ENCODE measurements at regions not wholly inside any gene's neighbourhood (a gene's known extent, or its start where the extent isn't known, plus 50 kb on each side); places are given as distances from the start of the nearest gene placed in this dataset.

DNA sequence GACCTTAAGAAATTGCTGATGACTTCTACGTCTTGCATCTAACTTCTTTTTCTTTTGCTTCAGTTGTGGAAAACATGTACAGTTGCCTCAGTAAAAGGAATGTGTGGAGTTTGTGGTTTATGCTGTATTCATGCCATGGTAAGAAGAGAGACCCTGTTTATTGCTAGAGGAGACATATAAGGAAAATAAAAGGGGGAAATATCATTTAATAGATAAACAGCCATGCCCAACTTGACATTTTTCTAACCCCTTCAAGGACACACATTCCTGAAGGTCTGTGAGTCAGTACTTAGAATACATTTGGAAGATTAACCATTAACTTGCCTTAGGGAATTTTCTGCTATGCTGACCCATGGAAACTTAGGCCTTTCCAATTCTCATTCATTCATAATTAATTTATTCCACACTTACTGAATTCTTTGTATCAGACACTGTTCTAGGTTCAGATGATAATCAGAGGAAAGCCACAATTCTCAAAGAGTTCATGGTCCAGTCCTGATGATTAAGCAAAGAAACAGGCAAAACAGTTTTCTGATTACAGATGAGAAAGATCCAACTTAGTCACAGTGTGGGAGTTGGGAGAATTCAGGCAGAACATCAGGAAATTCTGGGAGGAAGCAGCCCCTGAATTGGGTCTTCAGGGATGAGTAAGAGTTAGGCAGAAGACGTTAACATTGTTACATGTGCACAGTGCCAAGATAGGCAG is 329.8 kb upstream of the RASGRP1 start:
- DNase-seq: no peak

DNA sequence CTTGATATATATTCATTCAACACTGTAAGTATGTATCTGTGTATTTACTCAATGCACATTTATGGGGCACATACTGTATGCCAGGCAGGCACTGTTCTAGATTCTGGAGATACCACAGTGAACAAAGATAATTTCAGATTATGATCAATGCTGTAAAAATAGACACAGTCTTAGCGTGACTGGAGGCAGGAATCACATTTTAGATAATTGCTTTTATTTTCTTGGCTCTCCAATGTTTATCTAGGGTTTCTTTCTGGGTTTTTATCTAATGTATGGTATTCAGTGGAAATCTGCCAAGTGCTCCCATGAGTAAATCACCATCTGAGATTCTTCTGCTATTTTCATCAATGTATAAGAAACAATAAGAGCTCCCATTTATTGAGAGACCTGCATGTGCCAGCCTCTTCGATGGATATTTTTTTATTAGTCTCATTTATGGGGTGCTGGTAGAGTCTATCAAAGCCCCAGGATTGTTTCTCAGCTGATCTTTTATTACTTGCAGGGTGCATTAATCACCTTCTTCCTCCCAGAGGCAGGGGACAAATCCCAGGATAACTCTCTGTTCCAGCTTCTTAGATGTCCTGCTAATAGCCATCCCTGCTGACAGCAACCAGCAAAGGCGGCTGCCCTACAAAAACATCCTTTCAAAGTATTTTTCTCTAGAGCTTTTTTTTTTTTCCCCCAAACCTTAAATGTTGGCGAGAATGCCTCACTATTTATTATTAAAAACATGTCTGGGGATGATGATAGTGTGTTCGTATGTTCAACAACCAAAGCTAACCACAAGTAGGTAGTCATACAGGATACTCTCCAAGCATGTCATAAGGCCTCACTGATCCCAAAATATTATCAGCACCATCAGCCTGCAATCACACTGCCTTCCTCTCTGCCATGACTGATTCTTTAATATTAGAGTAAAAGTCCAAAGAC is 331.0 kb upstream of the RASGRP1 start:
- no peak for DNase-seq

DNA sequence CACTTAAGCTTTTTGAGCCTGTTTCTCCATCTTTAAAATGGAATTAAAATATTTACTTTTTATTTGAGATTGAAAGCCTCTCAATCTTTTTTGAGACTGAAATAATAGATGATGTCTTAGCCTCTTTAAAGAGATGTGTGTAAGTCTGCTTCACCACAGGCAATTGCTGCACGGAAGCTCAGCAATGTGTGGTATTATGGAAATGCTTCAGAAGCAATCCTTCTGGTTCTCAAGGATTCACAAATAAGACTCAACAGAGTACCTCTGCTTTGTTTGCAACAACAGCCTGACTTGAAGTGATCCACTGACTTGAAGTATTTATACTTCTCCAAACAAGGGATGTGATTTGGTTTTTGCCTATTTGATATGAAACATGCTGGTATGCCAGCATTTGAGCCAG is 332.0 kb upstream of the RASGRP1 start:
- DNase-seq: no peak

DNA sequence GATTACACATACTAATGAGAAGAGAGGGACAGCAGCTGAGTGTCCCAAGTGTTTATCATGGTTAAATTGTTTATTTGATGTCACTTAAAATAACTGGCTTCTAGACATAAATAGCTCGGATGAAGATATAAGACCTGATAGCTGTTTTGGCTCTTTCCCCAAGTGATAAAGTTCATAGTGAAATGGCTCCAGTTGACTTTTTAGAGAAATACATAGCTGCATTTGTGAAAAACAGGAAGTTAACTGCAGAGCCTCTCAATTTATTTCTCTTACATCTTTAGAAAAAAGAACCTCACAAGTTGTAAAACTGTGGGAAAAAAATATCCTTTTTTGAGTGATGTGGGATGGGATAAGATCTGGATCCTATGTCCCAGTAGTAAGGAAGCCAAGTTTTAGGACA is 332.9 kb upstream of the RASGRP1 start:
- DNase-seq: no peak

- no peak for DNase-seq
Measured at GRCh38 chr15:38898236-38898635, 333.6 kb upstream of the RASGRP1 start.

- DNase-seq: no peak
Measured at GRCh38 chr15:38899300-38899699, 334.7 kb upstream of the RASGRP1 start.

- no peak for DNase-seq
Measured at GRCh38 chr15:38904298-38904697, 339.7 kb upstream of the RASGRP1 start.

DNA sequence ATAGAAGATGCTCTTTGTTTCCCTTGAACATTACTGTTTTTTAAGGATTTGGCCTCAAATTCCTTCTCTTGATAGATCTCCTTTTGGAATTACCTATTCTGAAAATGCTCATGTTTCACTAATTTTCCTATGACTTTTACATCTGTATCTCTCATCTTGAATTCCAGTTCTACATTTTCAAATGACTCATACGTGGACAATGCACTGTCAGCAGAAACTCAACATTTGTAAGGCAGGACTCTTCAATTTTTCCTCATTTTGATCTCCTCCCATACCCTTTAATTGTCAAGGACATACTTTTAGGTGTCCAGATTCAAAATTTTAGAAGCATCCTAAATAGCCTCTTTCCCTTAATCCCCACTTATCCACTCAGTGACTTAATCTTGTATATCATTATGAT is 341.0 kb upstream of the RASGRP1 start:
- no peak for DNase-seq

- no peak for DNase-seq
Measured at GRCh38 chr15:38920966-38921365, 356.4 kb upstream of the RASGRP1 start.

DNA sequence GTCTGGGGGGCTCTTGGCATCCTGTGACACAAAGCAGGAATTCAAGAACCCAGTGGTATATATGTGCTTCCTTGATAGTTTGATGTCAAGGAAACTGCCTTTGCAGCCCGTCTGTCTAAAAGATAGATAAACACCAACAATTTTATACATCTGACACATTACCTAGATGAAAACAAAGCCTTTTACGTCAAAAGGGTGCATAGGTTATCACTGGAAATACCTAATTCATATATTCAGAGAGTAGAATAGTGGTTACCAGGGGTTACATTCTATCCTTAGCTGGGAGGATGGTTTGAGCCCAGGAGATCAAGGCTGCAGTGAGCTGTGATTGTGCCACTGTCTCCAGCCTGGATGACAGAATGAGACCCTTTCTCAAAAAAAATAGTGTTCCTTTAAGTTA is 356.9 kb upstream of the RASGRP1 start:
- DNase-seq: no peak

DNA sequence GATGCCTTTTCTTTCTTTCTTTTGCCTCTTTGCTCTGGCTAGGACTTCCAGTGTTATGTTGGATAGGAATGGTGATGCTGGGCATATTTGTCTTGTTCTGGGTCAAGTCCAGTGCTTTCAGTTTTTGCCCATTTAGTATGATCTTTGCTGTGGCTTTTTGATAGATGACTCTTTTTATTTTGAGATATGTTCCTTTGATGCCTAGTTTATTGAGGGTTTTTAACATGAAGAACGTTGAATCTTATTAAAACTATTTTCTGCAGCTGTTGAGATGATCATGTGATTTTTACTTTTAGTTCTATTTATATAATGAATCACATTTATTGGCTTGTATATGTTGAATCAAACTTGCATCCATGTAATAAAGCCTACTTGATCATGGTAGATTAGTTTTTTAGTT is 363.8 kb upstream of the RASGRP1 start:
- no peak for DNase-seq

- no peak for DNase-seq
Measured at GRCh38 chr15:38930851-38931572, 366.4 kb upstream of the RASGRP1 start.

- DNase-seq: no peak
Measured at GRCh38 chr15:38941399-38941953, 376.9 kb upstream of the RASGRP1 start.

DNA sequence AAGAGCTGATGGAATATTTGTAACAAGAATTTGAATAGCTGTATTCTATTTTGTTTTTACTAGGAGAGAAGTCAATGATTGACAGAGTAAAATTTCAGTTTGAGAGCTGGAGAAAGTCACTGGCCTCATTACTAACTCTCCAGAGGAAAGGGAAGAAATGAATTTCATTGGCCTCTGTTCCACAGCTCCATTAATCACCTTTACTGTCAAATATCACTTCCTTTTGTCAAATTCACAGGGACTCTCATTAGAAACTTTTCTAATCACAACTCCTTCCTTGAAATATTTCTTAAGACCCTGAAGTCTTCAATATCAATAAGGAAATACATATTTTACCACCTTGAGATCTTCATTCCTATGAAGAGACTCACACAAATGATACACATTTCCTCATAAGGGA is 379.9 kb upstream of the RASGRP1 start:
- no peak for DNase-seq

DNA sequence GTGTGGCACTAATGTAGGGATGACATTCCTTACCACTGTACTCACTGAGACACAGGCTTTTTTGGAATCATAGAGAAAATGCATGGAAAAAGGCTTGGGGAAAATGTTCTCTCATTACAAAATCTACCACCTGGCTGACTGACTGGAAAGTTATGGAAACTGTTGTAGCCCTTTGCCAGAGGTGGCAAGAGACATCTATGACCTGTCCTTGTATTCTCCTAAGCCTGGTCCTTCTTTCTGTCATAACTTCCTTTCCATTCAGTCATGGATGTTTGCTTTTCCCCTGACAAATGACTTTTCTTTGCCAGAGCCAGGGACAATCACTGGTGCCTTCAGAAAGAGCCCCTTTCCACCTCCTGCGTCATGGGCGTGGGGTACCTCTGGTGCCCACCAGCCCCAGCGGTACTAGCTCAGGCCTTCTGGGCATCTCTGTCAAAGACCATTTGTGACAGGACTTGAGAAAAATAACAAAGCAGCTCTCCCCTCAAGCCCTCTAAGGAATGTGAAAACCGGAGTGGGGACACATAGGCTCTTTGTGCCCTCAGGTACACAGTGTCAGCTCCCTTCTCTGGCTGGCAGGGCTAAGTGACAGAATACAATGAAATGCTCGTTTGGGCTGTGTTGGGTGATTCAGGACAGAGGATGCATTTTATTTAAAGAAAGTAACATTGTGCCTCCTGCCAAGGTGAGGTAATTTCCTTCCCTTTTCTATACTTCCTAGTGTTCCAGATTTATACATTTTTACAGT is 381.1 kb upstream of the RASGRP1 start:
- DNase-seq: no peak

DNA sequence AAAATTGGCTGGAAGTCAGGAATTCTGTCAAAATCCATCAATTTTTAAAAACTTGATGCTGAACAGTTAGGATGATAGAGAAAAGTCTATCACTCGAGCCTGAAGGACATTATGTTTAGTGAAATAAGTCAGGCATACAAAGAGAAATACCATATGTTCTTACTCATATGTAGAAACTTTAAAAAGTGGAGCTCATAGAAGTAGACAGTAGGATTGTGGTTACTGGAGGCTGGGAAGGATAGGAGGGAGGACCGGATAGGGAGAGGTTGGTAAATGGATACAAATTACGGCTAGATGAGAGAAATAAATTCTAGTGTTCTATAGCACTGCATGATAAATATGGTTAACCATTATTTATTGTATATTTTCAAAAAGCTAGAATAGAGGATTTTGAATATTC is 389.5 kb upstream of the RASGRP1 start:
- no peak for DNase-seq

- DNase-seq: no peak
Measured at GRCh38 chr15:38961456-38961855, 396.8 kb upstream of the RASGRP1 start.

DNA sequence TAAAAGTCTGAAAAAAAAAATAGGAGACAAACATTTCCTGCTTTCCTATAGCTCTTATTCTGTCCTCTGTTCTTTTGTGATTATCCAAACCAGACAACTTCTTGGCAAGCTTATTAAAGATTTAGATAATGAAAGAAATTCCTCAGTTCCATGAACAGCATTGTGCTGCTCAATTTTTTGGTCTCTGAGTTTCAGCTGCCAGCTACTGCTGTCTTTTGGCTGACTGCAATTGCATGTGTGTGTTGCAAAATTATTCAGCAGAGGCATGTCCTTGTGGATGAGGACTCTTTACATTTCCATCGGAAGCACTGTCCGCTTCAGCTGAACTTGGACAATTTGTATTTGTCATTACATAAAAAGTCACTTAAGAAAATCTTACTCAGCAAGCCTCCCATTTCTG is 397.3 kb upstream of the RASGRP1 start:
- DNase-seq: no peak

DNA sequence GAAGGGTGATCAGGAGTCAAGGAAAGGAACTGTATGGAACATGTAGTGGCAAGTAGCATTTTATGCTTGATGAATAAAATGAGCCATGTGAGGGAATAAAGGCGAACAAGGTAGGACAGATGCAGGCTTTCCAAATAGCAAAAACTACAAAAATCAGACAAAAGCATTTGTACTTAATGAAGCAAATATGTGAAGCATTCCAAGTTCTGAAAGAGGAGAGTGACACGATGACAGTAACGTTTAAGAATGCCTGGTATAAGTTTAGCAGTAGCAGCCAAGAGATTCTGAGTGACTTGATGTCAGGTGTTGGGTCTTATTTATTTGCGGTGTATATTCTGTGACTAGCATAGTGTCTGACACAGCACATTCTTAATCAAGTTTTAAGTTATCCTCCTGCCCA is 408.2 kb upstream of the RASGRP1 start:
- DNase-seq: no peak

DNA sequence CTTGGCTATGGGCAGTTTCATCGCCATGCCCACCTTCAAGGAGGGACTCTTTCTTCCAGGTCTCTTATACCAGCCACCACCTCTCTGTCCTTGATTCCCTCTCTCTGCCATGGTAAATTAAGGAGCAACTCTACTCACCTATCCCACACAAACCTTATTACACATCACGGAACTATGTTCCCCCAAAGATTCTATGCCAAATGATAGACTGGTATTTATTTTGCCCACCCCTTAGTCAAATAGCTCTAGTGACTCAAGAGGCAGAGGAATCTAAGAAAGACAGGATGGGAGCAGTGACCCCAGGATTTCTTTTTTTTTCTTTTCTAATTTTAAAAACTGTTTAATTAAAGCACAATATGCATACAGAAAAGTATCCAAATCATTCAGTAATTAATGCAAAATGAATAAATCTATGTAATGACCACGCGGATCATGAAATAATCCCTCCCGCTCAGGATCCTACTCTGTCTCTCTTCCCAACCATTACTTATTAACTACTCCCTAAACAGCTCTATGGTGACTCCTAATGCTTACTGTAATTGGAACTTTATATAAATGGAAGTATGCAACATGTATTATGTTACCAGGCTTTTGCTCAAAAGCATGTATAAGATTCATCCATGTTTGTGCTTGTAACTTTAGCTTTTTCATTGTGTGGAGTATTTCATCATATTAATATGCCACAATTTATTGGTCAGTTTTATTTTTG is 410.8 kb upstream of the RASGRP1 start:
- DNase-seq: no peak

DNA sequence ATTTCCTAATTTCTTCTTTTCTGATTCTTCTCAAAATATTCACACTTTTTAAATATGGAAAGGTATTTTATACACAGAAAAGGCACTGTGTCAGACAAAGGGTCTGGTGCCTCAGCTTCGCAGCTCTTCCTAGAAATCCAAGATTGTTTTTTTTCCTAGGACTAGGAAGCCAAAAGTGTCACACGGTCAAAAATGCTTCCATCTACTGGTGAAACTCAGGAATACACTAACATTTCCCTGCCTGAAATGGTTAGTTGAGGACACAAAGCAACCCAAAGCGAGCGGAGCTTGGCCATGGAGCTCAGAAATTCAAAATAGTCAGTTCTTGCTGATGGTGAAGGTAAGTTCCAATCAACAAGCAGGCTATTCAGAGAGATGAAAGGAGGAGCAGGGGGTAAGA is 426.5 kb upstream of the RASGRP1 start:
- no peak for DNase-seq

GRCh38 chr15:38991701-38992100 is 427.1 kb upstream of the RASGRP1 start:
- no peak for DNase-seq
